Colonic mucosa (tissue), 4 donors: ENCODE measurements at regions not wholly inside any gene's neighbourhood (a gene's known extent, or its start where the extent isn't known, plus 50 kb on each side); places are given as distances from the start of the nearest gene placed in this dataset.

ENCODE experiments used
- DNase-seq: peaks from one replicate; pipeline ENCODE4 v3.0.0-alpha.2; 2020
- H3K27ac ChIP-seq: fragments of 200-600 bp; one replicate; pipeline ENCODE4 v1.8.0; 2021
- H3K27me3 ChIP-seq: fragments of 200-600 bp; one replicate; pipeline ENCODE4 v1.8.0; 2021
- H3K36me3 ChIP-seq: fragments of 200-600 bp; one replicate; pipeline ENCODE4 v1.8.0; 2021
- H3K4me1 ChIP-seq: fragments of 200-600 bp; one replicate; pipeline ENCODE4 v1.8.0; 2021; ENCODE audit warnings: mild to moderate bottlenecking
- H3K4me3 ChIP-seq: fragments of 200-600 bp; one replicate; pipeline ENCODE4 v1.8.0; 2021
- H3K9ac ChIP-seq, 2 donors: one replicate each; pipeline ENCODE4 v1.7.0; 2013; ENCODE audit warnings: control low read depth in 2 of 2, low read depth in 2 of 2, low read length in 2 of 2
- H3K9me3 ChIP-seq: fragments of 200-600 bp; one replicate; pipeline ENCODE4 v1.8.0; 2021
- CTCF ChIP-seq: fragments of 200-600 bp; IDR thresholded peaks from one replicate; pipeline ENCODE4 v1.8.0; 2022; ENCODE audit warnings: antibody characterized with exemption, mild to moderate bottlenecking
- intact Hi-C: fragments of 100-400 bp; cut with DNase I; formaldehyde crosslinking; loops from one replicate; pipeline ENCODE4 v1.14.1; 2022
- donor health status: healthy.
- donor health status: DM: no; HTN: no; CAD: no.
- donor health status: DM: no; HTN: no; CAD: no.

- H3K27me3 ChIP-seq: no peaks in the 10 kb centered on the region
- H3K4me3 ChIP-seq: no peak overlapping the region
- intact Hi-C loops: no loop called here
- no peaks in the 10 kb centered on the region for H3K36me3 ChIP-seq
- no peaks in the 10 kb centered on the region for H3K9me3 ChIP-seq
- no peaks in the 10 kb centered on the region for H3K4me1 ChIP-seq
- no peak for DNase-seq
- H3K9ac ChIP-seq: no peak overlapping the region
- H3K27ac ChIP-seq: no peak overlapping the region
- TF ChIP-seq CTCF: no peak
Measured at GRCh38 chr1:226809785-226810571, 60.4 kb upstream of the PSEN2 start.

- DNase-seq: no peak
- H3K27ac ChIP-seq: no peak overlapping the region
- H3K4me1 ChIP-seq: no peaks in the 10 kb centered on the region
- H3K4me3 ChIP-seq: no peak overlapping the region
- no peaks in the 10 kb centered on the region for H3K36me3 ChIP-seq
- no peak for TF ChIP-seq CTCF
- no peaks in the 10 kb centered on the region for H3K27me3 ChIP-seq
- no peak overlapping the region for H3K9ac ChIP-seq
- intact Hi-C loops: no loop called here
- H3K9me3 ChIP-seq: no peaks in the 10 kb centered on the region
Measured at GRCh38 chr1:226808501-226808900, 61.9 kb upstream of the PSEN2 start.

- intact Hi-C loops: no loop called here
- Histone ChIP-seq H3K9me3 (no peaks in the 10 kb centered on the region), H3K9ac (no peak overlapping the region), H3K36me3 (no peaks in the 10 kb centered on the region), H3K27ac (no peak overlapping the region), H3K4me3 (no peak overlapping the region), H3K27me3 (no peaks in the 10 kb centered on the region), H3K4me1 (no peaks in the 10 kb centered on the region)
- no peak for TF ChIP-seq CTCF
- no peak for DNase-seq
Measured at GRCh38 chr1:226806988-226807387, 63.4 kb upstream of the PSEN2 start.

GRCh38 chr1:226804907-226805759, 65.3 kb upstream of the PSEN2 start:
- no peak overlapping the region for H3K27ac ChIP-seq
- H3K27me3 ChIP-seq: no peaks in the 10 kb centered on the region
- DNase-seq: no peak
- no peak overlapping the region for H3K9ac ChIP-seq
- H3K4me1 ChIP-seq: no peaks in the 10 kb centered on the region
- no peaks in the 10 kb centered on the region for H3K36me3 ChIP-seq
- H3K9me3 ChIP-seq: no peaks in the 10 kb centered on the region
- intact Hi-C loops: no loop called here
- TF ChIP-seq CTCF: no peak
- no peak overlapping the region for H3K4me3 ChIP-seq

- Histone ChIP-seq H3K27me3 (no peaks in the 10 kb centered on the region), H3K4me1 (no peaks in the 10 kb centered on the region), H3K27ac (no peak overlapping the region), H3K4me3 (no peak overlapping the region), H3K9ac (no peak overlapping the region), H3K9me3 (no peaks in the 10 kb centered on the region), H3K36me3 (no peaks in the 10 kb centered on the region)
- no peak for DNase-seq
- no peak for TF ChIP-seq CTCF
- intact Hi-C loops: no loop called here
Measured at GRCh38 chr1:226800763-226801380, 61.8 kb upstream of the ITPKB start.
